Breast epithelium (tissue), 3 donors: ENCODE measurements at regions not wholly inside any gene's neighbourhood (a gene's known extent, or its start where the extent isn't known, plus 50 kb on each side); places are given as distances from the start of the nearest gene placed in this dataset.

ENCODE experiments used
- POLR2AphosphoS5 ChIP-seq, 3 donors: sonication (generic); formaldehyde crosslinking; IDR thresholded peaks; one replicate each; pipeline ENCODE4 v1.6.1; 2017; ENCODE audit warnings: antibody characterized with exemption in 3 of 3
- TF ChIP-seq, protein P1 (sequence below), 3 donors: fragments of 450-650 bp; IDR thresholded peaks; one replicate each; pipeline ENCODE4 v1.5.1; 2016 to 2017; ENCODE audit warnings: antibody characterized with exemption in 3 of 3, mild to moderate bottlenecking in 3 of 3, moderate library complexity in 3 of 3

DNA sequence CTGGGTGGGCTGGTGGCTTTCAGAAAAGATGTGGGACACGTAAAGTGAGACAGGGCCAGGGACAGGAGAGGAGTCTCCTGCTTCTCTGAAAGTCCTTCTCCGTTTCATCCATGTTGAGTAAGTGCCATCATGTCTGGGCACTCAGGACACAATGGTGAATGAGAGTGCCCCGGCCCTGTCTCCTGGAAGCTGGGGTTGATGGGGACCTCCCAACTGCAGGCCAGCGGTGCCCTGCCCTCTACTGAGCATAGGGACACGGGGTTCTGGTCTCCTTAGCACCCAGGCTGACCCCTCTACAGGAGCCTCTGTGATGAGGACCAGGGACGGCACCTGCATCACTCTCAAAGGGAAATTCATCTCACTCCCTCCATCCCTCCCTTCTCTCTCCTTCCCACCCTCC, 772.3 kb downstream of the BRD1 start:
- TF ChIP-seq POLR2AphosphoS5 (IDR thresholded peaks at IDR 0.05): no peak
- TF ChIP-seq, protein P1, sequence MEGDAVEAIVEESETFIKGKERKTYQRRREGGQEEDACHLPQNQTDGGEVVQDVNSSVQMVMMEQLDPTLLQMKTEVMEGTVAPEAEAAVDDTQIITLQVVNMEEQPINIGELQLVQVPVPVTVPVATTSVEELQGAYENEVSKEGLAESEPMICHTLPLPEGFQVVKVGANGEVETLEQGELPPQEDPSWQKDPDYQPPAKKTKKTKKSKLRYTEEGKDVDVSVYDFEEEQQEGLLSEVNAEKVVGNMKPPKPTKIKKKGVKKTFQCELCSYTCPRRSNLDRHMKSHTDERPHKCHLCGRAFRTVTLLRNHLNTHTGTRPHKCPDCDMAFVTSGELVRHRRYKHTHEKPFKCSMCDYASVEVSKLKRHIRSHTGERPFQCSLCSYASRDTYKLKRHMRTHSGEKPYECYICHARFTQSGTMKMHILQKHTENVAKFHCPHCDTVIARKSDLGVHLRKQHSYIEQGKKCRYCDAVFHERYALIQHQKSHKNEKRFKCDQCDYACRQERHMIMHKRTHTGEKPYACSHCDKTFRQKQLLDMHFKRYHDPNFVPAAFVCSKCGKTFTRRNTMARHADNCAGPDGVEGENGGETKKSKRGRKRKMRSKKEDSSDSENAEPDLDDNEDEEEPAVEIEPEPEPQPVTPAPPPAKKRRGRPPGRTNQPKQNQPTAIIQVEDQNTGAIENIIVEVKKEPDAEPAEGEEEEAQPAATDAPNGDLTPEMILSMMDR (IDR thresholded peaks at IDR 0.05): no peak
